Inflammatory macrophage treated with lipopolysaccharide for 4 hours (primary cell): ENCODE measurements at regions not wholly inside any gene's neighbourhood (a gene's known extent, or its start where the extent isn't known, plus 50 kb on each side); places are given as distances from the start of the nearest gene placed in this dataset.
"Not testable (repeated sequence)": the region's sequence is repeated elsewhere in the genome, so short reads cannot be mapped to it uniquely, and the experiment has no call there.

ENCODE experiments used
- DNase-seq: peaks from one replicate; pipeline ENCODE4 v3.0.0-alpha.2; 2020

DNA sequence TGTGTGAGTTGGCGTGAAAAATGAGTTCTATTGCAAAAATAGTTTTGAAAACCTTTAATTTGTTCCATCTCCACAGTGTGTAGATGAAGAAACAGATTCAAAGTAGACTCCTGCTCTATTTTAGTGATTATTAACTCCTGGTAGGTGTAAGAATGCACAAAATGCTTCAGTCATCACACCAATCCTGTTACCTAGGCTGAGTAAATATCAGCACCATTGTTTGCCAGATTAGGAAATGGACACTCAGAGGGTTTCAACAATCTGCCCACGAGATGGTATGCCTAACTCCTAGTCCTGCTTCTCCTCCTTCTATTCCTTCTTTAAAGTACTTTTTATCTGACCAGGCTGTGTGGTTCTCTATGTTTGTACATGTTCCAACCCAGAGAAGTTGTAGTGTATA, 108.9 kb upstream of the AHI1 start:
- no peak for DNase-seq

DNA sequence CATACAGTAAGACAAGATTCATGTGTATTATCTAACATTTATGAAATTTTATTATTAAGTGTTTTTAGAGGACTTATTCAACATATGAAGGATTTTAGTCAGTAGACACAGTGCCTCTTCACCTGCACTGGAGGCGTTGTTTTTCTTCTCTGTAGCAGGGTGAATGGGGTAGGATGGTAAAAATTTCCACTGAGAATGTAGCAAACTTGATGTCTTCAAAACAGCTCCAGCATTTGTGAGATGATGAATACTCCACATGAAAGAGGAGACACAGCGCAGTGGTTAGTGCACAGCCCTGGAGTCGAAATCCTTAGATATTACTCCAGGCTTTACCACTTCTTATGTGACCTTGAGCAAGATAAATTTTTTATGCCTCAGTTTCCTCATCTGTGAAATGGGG, 110.5 kb upstream of the AHI1 start:
- no peak for DNase-seq

DNA sequence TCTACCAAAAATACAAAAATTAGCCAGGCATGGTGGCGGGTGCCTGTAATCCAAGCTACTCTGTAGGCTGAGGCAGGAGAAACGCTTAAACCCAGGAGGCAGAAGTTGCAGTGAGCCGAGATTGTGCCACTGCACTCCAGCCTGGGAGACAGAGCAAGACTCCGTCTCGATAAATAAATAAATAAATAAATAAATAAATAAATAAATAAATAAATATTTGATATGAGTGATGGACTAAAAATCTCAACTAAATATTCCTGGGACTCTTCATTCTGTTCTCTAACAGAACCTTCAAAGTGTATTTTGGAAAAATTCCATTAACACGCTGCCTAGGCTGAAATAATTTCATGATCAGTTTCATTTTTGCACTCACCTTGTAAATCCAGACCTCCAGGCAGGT, 112.7 kb upstream of the AHI1 start:
- not testable (repeated sequence) for DNase-seq

DNA sequence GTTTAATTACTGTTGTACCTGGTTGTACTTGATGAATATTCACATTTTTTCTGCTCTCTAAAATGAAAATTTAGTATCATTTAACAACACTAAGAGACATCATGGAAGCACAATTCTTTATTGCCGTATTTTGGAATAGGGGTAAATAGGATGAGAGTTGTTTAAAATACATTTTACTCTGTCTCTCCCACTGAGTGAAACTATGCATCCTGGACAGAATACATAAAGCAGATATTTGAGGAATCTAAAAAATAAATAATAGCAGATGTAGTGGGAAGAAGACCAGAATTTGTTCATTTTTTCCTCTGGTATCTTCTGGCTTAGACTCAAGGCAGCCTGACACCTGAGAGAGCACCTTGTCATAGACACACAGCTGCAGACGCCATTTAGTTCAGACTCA, 119.1 kb upstream of the AHI1 start:
- DNase-seq: no peak

DNA sequence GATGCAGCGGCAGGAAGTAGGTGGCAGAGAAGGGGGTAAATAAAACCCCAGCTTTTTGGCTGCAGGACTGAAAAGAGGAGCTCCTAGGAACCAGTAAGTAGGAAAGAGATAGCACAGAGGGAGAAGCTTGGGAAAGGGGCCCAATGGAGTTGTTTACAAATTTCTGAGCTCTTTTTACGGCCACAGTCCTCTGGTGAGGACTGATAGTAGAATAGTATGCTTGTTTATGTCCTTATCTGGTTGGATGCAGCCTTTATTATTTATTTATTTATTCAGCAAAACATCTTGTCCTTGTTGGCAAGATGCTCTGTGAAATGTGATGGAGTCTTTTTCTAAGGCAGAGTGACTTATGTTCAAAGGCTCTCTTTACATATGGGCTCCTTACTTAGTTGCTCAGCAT, 119.7 kb upstream of the AHI1 start:
- no peak for DNase-seq

DNA sequence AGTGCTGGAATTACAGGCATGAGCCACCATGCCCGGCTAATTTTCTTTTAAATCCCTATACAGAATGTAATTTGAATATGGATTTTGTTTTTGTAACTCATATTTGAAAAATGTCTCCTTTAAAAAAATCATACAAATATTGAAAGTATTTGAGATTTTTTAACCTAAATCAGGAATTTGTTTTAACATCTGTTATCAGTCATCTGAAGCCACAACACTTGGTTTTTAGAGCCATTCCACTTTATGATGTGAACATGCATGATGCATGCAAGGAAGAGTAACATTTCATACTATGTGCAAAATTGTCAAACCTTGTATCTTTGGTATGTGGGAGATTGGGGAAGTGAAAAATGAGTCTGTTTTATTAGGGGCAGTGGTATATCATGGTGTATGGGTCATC, 124.5 kb upstream of the AHI1 start:
- no peak for DNase-seq

DNA sequence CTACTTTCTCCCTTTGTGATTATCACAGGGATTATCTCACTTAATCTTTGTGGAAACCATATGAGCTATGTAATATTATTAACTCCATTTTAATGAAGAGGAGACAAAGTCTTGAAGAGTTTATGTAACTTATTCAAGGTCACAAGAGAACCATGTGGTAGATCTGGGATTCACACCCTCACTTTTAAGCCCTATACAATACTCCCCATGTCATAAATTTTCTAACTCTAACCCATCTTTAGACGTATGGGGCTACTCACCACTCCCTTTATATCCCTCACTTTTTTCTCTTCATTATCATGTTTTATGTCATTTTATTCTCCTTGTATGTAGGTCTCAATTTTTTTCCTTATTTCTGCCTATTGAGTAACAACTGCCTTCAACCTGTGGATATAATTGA, 126.4 kb upstream of the AHI1 start:
- DNase-seq: no peak

DNA sequence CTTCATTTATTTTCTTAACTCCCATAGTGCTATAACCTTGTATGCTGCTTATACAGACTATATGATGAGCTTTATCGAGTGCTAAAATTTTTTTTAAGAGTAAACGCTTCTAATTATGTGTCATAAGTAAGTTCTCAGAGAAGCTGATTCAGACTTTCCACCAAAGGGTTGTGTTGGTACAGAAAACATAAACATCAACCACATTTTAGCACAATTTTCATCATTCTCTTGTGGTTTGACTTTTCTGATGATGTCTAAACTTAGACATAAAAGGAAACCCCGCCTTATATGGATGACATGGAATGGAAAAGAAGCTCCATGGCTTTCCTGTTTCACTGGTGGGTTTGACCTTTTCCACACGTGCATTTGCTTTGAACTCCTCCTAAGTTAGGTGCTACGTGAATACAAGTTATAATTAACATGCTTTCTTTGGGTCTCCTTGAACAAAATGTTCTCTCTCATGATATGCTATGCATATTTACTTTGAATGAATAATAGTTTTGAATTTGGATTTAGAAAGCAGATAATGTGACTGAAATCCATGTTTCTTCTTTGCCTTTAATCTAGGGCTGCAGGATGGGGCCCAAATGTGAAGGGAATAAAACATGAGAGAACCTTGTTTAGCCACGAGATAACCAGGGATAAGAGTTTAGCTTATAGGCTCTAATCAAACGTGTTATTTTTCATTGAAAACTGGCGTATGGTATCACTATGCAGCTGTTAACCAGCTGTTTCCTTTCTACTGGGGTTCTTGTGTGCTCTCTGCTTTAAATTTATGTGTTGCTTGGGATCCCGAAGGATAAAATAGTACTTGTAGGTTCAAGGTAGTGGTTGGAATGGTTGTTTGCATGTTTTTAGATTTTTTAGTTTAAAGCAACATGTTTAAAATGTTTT, 127.1 kb upstream of the AHI1 start:
- no peak for DNase-seq

DNA sequence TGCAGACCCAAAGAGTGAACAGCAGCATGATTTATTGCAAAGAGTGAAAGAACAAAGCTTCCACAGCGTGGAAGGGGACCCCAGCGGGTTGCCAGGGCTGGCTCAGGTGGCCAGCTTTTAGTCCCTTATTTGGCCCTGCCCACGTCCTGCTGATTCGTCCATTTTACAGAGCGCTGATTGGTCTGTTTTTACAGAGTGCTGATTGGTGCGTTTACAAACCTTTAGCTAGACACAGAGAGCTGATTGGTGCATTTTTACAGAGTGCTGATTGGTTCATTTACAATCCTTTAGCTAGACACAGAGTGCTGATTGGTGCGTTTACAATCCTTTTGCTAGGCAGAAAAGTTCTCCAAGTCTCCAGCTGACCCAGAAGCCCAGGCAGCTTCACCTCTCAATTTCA, 128.5 kb upstream of the AHI1 start:
- not testable (repeated sequence) for DNase-seq

DNA sequence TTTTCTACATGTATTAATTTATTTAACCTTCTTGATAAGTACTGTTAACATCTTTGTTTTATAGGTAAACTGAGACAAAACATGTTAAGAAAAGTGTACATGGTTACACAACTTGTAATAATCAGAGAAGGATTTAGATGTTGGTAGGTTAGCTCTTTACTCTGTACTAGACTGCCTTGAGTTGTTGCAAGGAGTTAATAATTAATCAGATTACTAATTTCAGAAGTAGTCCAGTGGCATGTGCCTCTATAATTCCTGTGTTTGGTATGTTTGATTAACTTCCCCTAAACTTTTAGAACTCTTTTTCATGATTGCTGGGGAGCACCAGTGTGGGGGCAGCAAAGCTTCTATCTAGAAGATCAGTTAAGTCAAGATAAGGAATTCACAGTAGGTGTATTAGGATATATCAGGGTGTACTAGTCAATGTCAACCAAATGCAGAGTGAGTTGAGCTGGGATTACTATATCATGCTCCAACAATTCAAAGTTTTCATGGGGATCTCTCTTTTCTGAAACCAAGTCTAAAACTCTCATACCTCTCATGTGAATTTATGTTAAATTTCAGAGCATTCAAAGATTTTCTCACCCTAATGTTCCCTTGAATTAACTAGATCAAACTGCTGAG, 129.7 kb upstream of the AHI1 start:
- DNase-seq: no peak

DNA sequence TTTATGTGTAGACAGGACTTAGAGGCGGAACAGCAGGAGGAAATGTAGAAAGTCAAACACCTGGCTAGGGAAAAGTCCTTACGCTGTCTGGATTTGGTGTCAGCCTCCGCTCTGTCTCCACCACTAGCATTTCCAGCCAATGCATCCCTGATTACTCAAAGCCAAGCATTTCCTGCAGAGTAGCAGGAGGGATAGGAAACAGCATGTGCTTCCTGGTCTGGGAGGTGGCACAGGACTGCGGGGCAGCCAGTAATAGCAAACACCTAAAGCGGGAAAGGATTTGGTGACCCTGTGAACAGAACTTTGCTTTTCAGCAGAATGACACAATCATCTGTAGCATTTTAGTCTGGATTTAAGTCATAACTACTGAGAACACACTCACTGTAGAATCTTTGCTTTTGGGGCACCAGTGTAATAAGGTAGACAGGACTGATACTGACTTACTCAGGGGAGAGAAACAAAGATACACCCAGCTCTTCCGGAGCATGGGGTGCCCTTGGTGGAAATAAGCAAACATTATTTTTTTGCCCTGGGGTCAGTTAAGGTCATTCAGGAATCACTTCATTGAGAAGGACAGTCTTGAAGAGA, 133.3 kb upstream of the AHI1 start:
- no peak for DNase-seq

DNA sequence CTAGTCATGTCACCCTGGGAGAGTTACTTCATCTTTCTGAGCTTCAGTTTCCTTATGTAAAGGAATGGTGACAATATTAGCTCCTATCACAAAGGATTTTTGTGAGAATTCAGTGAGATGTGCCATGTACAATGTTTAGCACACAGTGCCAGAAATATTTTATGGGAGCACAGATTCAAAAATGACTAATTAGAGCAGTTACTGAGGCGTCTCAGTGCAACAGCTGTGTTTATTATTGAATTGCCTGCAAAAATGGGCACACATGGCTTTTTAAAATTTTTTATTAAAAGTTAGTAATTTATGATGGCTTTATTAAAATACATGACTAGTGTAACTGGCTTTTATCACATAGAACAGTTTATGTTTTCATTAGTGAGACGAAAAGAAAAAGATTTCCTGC, 134.3 kb upstream of the AHI1 start:
- no peak for DNase-seq

DNA sequence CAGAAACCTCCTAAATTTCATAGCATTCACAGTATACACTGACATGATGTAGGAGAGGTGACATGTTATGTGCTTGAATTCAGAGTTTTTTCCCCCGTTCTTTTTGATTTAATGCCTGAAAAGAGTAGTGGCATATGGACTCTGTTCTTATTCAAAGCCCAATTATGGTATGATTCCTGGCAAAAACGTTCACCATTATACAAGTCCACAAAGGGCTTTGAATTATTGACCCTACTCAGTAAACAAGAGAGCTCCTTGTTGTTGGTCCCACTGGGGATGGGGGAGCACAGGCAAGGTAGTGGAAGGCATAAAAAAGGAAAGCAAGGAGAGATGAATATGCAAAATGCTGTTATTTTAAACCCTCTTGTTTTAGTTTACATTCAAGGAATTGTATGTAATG, 136.0 kb upstream of the AHI1 start:
- no peak for DNase-seq

DNA sequence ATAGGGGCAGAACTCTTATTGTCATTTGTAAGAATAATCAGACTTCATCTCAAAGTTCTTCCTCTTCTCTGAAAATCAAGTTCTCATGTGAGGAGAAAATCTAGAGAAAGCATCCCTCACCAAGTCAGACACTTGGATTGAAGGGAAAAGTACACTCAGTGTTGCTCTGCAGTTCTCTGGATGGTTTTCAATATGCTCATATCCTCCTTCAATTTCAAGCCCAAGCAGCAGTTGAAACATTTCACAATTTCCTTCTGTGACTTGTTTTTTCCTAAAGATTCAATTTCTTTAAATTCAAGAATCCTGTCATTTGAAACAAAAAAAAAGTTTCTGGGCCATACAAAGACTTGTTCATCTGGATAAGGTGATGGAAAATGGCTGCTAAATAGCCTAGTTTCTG, 140.2 kb upstream of the AHI1 start:
- DNase-seq: no peak

DNA sequence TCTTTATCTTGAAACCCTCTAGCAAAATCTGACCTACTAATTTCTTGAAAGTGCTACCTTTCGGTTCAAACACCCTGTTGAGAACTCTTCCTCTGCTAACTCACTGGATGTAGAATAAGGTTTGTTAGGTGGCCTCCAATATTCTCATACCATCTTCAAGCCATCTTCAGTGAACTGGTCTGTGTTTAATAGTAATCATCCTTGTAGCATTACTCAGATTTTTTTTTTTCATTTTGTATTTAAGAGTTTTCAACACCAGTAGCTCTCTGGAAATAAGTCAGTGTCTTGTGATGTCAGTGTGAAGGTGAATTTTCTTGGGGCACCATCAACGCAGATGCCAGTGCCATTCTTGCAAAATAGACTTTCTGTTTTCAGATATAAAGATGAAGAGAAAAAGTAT, 140.6 kb upstream of the AHI1 start:
- DNase-seq: no peak

DNA sequence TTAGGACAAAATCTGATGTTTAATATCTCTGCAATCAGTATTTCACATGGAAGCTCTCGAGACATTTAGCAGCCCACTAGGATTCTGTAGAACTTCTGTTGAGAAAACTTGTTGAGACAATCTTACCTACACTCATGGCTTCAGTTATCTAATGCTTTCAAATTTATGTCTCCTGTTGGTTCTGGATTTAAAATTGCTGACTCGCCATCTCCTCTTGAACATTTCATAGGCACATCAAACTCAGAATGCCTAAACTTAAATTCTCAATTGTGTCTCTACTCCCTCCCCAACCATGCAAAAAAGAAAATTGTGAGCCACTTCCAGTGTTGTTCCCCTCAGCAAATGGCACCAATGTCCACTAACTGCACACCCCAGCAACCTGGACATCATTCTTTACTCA, 142.5 kb upstream of the AHI1 start:
- DNase-seq: no peak

DNA sequence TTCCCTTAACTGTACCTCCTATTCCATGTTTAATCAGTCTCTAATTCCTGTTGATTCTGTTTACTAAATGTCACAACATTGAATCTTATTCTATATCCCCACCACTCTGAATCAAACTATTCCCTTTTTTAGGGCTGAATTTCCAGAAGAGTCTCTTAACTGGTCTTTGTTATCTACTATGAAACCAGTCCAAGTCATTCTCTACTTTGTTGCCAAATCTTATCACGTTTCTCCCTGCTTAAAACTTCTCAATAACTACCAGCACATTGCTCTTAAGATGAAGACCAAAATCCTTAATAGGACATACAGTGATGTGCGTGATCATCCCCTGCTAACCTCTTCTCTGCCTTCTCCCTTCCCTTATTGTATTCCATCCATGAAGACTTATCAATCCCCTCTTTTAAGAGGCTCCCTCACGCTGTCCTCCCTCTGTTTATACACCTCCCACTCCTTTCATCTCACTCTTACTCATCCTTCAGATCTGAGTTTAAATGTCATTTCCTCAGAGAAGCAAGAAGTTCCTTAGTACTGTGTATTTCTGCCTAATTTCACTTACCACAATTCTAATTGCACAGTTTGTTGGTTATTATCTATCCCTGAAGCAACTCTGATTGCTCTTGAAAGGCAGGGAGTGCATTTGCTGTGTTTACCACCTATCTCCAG, 143.0 kb upstream of the AHI1 start:
- DNase-seq: peak; percentile 9

DNA sequence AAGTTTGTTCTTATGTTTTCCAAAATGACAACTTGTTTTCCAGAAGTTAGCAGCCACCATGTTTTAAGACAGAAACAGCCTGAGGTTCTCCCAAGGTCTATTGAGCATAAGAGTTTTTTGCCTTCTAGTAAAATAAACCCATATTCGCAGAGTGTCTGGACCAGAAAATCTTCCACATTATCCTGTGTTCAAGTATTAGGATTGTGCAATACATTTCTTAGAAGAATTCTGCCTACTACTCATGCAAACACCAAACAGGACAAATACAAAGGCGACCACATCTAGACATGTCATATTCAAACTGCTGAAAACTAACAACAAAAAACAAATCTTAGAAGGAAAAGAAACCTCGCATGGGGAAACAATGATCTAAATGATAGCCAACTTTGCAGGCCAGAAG, 145.4 kb upstream of the AHI1 start:
- no peak for DNase-seq

DNA sequence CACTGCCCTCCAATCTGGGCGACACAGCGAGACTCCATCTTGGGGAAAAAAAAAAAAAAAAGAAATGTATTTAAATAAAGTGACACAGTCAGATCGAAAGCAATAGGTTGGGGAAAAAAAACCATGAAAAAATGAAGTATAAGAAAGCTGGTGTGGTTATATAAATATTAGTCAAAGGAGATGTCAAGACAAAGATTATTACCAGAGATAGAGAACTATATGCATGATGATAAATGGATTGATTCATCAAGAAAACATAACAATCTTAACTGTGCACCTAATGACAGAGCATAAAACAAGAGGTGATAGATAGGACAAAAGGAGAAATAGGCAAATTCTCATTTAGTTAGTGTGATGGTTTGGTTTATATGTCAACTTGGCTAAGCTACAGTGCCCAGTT, 146.9 kb upstream of the AHI1 start:
- no peak for DNase-seq

DNA sequence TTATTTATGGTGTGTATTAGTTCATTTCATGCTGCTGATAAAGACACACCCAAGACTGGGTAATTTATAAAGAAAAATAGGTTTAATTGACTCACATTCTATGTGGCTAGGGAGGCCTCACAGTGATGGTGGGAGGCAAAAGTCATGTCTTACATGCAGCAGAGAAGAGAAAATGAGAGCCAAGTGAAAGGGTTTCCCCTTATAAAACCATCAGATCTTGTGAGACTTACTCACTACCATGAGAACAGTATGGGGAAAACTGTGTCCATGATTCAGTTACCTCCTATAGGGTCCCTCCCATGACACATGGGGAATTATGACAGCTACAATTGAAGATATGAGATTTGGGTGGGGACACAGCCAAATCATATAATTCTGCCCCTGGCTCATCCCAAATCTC, 150.0 kb upstream of the AHI1 start:
- DNase-seq: peak; percentile 49

DNA sequence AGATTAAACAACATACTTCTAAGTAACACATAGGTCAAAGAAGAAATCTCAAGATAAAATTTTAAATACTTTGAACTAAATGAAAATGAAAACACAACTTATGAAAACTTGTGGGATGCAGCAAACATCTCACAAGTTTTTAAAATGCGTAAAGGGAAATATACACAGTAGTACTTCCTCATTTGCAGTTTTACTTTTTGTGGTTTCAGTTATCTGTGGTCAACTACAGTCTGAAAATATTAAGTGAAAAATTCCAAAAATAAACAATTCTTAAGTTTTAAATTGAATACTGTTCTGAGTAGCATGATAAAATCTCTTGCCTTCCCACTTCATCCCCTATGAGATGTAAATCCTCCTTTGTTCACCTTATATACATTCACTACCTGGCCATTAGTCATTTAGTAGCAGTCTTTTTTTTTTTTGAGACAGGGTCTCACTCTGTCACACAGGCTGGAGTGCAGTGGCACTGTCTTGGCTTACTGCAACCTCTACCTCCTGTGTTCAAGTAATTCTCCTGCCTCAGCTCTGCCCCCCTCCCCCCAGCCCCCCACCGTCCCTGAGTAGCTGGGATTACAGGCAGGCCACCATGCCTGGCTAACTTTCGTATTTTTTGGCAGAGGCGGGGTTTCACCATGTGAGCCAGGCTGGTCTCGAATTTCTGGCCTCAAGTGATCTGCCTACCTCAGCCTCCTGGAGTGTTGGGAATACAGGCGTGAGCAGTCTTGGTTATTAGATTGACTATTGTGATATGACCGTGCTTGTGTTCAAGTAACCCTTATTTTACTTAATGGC, 154.6 kb upstream of the AHI1 start:
- peak; percentile 64 for DNase-seq

DNA sequence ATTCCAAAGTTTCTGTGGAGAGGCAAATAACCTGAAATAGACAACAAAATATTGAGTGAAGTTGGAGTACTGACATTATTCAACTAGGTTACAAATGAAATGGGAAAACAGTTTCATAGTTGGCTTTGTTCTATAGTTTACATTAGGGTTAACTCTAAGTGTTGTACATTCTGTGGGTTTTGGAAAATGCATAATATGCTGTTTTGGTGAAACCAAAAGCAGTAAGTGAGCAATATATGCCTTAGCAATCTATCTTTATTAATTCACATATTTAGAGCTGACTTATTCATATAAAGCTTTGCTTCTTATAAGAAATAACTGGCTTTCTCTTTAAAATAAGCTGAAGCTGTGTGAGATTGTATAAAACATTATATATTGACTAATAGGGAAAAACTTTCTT, 157.5 kb upstream of the AHI1 start:
- no peak for DNase-seq

DNA sequence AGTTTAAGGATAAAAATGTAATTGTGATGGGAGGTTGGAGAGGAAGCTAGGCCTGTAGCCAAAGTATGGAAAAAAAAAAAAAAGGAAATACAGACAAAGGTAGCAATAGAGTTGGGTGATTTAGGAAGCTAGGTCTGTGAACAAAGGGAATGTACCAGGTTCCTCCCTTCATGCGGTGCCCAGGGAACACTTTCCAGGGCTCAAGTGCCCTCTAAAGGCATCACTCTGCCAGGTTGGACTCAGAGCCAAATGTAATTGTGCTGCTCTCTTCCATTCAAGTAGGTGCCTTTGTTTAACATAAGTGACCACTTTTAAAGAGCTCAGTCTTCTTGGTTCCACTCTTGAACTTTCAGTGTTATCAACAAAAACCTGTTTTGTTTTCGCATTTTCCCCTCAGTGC, 159.7 kb upstream of the AHI1 start:
- no peak for DNase-seq
